Spleen (tissue), 11 donors: ENCODE measurements at regions not wholly inside any gene's neighbourhood (a gene's known extent, or its start where the extent isn't known, plus 50 kb on each side); places are given as distances from the start of the nearest gene placed in this dataset.

Experiments
- DNase-seq: peaks from one replicate; pipeline ENCODE4 v3.0.0-alpha.2; 2020
- H3K27ac ChIP-seq, 8 donors: fragments of 200-600 bp; sonication (generic) in 7 of 8; 1 replicate in 4 of 8; 2 replicates in 4 of 8; pipeline versions ENCODE4 v1.5.0 to v1.8.0; 2016 to 2021; ENCODE audit warnings: inconsistent platforms in 4 of 8, mild to moderate bottlenecking in 4 of 8, moderate library complexity in 1 of 8
- H3K27me3 ChIP-seq, 7 donors: fragments of 200-600 bp; sonication (generic) in 6 of 7; replicated peaks in 1 of 7; 1 replicate in 4 of 7; 2 replicates in 3 of 7; pipeline versions ENCODE4 v1.5.0 to v1.8.0; 2016 to 2021; ENCODE audit warnings: inconsistent platforms in 3 of 7, mild to moderate bottlenecking in 1 of 7
- H3K36me3 ChIP-seq, 6 donors: fragments of 200-600 bp; sonication (generic) in 5 of 6; 1 replicate in 4 of 6; 2 replicates in 2 of 6; pipeline versions ENCODE4 v1.5.0 to v1.8.0; 2016 to 2021; ENCODE audit warnings: inconsistent platforms in 2 of 6
- H3K4me1 ChIP-seq, 6 donors: fragments of 200-600 bp; sonication (generic) in 5 of 6; 1 replicate in 3 of 6; 2 replicates in 3 of 6; pipeline versions ENCODE4 v1.5.0 to v1.8.0; 2016 to 2021; ENCODE audit warnings: inconsistent platforms in 3 of 6
- H3K4me3 ChIP-seq, 8 donors: fragments of 200-600 bp; sonication (generic) in 7 of 8; 1 replicate in 4 of 8; 2 replicates in 4 of 8; pipeline versions ENCODE4 v1.5.0 to v1.8.0; 2016 to 2021; ENCODE audit warnings: inconsistent platforms in 4 of 8, mild to moderate bottlenecking in 4 of 8, moderate library complexity in 2 of 8
- H3K9me3 ChIP-seq, 8 donors: fragments of 200-600 bp; sonication (generic) in 7 of 8; 1 replicate in 4 of 8; 2 replicates in 4 of 8; pipeline versions ENCODE4 v1.5.0 to v1.8.0; 2016 to 2021; ENCODE audit warnings: inconsistent platforms in 4 of 8
- POLR2A ChIP-seq, 3 donors: fragments of 450-650 bp; IDR thresholded peaks; one replicate each; pipeline ENCODE4 v1.5.1; 2017; ENCODE audit warnings: antibody characterized with exemption in 3 of 3, mild to moderate bottlenecking in 1 of 3
- POLR2AphosphoS5 ChIP-seq, 3 donors: sonication (generic); formaldehyde crosslinking; IDR thresholded peaks; one replicate each; pipeline ENCODE4 v1.5.1; 2017; ENCODE audit warnings: antibody characterized with exemption in 3 of 3
- WGBS, 5 donors: extraction: QIAGEN DNeasy Blood & Tissue Kit in 3 of 5; methylation state at CpG; one replicate each; pipeline versions ENCODE4 v1.1.5 to v1.1.7; 2013 to 2018; 5-methylcytosine and 5-hydroxymethylcytosine counted together
- intact Hi-C: fragments of 100-400 bp; cut with DNase I; formaldehyde crosslinking; loops from one replicate; pipeline ENCODE4 v1.15.0; 2023; ENCODE audit warnings: low total_unique reads
- TF ChIP-seq, protein P1 (sequence below), 11 experiments: fragments of 200-600 bp in 7 of 11; fragments of 450-650 bp in 4 of 11; sonication (generic) in 4 of 11; IDR thresholded peaks in 8 of 11; conservative IDR thresholded peaks in 3 of 11; 1 replicate in 7 of 11; 2 replicates in 4 of 11; pipeline versions ENCODE4 v1.4.0 to v1.8.0; 2016 to 2021; ENCODE audit warnings: antibody characterized with exemption in 11 of 11, inconsistent platforms in 4 of 11, mild to moderate bottlenecking in 1 of 11
- donor health status: healthy with polysubstance abuse.
- donor health status: DM: no; HTN: no; CAD: no; lungs with moderate emphysema.
- donor health status: DM: no; HTN: no; CAD: no.
- donor health status: Bipolar disorder and iron deficiency.
- donor health status: healthy.
- donor health status: DM: no; HTN: no; CAD: no.
- donor health status: DM: yes; HTN: yes; CAD: no.

DNA sequence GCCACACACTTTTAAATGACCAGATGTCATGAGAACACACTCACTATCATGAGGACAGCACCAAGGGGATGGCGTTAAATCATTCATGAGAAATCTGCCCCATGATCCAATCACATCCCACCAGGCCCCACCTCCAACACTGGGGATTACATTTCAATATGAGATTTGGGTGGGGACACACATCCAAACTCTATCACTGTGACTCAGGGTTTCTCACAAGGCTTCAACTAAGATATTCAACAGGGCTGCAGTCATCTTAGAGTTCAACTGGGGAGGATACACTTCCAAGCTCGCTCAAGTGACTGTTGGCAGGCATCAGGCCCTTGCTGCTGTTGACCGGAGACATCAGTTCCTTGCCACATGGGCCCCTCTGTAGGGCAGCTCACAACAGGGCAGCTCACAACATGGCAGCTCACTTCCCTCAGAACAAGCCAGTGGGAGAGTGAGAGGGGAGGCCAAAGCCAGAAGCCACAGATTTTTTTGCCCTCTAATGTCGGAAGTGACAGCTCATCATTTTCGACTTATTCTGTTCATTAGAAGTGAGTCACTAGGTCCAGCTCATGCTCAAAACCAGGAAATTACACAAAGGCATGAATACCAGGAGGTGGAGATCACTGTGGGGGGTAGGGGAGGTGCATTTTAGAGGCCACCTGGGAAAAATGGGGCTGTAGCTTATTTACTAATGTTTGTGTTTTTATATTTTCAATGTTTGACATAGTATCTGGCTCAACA lies 50.8 kb upstream of the PTHLH start:
- Histone ChIP-seq H3K4me3 (no peak overlapping the region), H3K36me3 (no peaks in the 10 kb centered on the region), H3K4me1 (peaks cover 0 to 4% (median 0%) of the 10 kb centered on the region in 6 donors), H3K9me3 (no peaks in the 10 kb centered on the region), H3K27me3 (no peaks in the 10 kb centered on the region), H3K27ac (no peak overlapping the region)
- intact Hi-C loops: no loop called here
- no peak for DNase-seq
- TF ChIP-seq, protein P1, sequence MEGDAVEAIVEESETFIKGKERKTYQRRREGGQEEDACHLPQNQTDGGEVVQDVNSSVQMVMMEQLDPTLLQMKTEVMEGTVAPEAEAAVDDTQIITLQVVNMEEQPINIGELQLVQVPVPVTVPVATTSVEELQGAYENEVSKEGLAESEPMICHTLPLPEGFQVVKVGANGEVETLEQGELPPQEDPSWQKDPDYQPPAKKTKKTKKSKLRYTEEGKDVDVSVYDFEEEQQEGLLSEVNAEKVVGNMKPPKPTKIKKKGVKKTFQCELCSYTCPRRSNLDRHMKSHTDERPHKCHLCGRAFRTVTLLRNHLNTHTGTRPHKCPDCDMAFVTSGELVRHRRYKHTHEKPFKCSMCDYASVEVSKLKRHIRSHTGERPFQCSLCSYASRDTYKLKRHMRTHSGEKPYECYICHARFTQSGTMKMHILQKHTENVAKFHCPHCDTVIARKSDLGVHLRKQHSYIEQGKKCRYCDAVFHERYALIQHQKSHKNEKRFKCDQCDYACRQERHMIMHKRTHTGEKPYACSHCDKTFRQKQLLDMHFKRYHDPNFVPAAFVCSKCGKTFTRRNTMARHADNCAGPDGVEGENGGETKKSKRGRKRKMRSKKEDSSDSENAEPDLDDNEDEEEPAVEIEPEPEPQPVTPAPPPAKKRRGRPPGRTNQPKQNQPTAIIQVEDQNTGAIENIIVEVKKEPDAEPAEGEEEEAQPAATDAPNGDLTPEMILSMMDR (IDR thresholded peaks at IDR 0.05 in 8 of 11, conservative IDR thresholded peaks at IDR 0.05 in 3 of 11): no peak
- no peak for TF ChIP-seq POLR2A (IDR thresholded peaks at IDR 0.05)
- TF ChIP-seq POLR2AphosphoS5 (IDR thresholded peaks at IDR 0.05): no peak
- WGBS, 5 donors: 78 to 91% (median 82%) methylated on average over 3 to 5 of the region's 5 CpGs

DNA sequence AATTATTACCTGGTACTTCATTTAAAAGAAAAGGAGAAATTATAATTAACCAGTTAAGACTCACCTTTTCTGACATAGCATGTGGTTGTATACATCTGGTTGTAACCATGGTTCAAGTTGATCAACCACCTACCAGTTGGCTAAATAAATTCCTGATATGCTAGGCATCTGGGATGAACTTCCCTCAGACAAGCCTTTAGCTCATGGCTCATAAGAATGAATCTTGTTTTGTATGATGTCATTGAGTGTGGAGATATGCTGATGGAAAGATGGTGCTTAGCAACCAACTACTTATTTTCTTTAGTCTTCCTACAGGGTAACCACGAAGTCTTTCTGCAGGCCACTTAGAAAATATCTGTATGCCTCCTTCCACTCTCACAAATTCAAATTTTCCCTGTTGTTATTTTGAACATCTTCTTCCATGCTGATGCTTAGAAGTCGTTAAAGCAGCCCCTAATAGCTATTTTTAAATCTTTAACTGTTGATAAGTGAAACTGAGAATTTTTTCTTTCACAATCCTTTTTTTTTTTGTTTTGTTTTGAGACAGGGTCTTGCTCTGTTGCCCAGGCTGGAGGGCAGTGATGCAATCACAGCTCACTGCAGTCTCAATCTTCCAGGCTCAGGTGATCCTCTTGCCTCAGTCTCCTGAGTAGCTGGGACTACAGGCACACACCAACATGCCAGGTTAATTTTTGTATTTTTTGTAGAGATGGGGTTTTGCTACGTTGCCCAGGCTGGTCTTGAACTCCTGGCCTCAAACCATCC lies 51.9 kb upstream of the PTHLH start:
- intact Hi-C loops: no loop called here
- Histone ChIP-seq H3K27ac (no peak overlapping the region), H3K4me1 (peaks cover 0 to 4% (median 0%) of the 10 kb centered on the region in 6 donors), H3K27me3 (no peaks in the 10 kb centered on the region), H3K4me3 (no peak overlapping the region), H3K9me3 (no peaks in the 10 kb centered on the region), H3K36me3 (no peaks in the 10 kb centered on the region)
- DNase-seq: no peak
- 61 to 72% (median 64%) methylated on average over 3 of the region's 3 CpGs for WGBS, 5 donors
- TF ChIP-seq POLR2AphosphoS5 (IDR thresholded peaks at IDR 0.05) (no peak), POLR2A (IDR thresholded peaks at IDR 0.05) (no peak)
- TF ChIP-seq, protein P1 (IDR thresholded peaks at IDR 0.05 in 8 of 11, conservative IDR thresholded peaks at IDR 0.05 in 3 of 11): no peak

DNA sequence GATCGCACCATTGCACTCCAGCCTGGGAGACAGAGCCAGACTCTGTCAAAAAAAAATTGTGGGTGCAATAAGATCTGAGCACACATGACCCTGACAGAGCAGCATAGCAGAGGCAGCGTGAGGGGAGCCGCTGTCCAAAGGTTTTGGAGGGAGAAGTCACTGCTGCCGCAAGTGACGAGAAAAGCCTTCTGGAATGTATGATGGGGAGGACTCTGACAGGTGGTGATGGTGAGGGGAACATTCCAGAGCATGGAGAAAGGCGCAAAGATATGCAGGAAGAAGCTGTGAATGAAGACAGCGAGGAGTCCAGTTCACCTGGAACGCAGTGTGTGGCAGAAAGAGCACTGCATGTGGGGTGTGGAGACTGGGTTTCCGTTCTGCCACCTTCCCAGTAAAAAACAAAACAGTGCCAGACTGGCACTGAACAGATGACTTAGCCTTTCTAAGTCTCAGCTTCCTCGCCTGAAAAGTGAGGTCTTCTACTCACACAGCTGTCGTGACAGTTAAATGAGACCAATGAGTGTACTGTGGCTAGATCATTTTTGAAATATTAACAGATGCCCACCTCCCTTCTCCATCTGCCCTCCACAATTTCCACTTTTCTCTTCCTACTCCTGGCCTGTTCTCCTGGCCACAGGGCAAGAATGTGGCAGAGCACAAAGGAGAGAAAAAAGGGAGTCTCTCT lies 53.4 kb upstream of the PTHLH start:
- TF ChIP-seq POLR2A (IDR thresholded peaks at IDR 0.05): no peak
- TF ChIP-seq POLR2AphosphoS5 (IDR thresholded peaks at IDR 0.05): no peak
- TF ChIP-seq, protein P1 (IDR thresholded peaks at IDR 0.05 in 8 of 11, conservative IDR thresholded peaks at IDR 0.05 in 3 of 11): no peak
- WGBS, 5 donors: 86 to 96% (median 93%) methylated on average over 11 of the region's 11 CpGs
- Histone ChIP-seq H3K4me1 (peaks cover 0 to 4% (median 0%) of the 10 kb centered on the region in 6 donors), H3K9me3 (no peaks in the 10 kb centered on the region), H3K27me3 (no peaks in the 10 kb centered on the region), H3K4me3 (no peak overlapping the region), H3K27ac (no peak overlapping the region), H3K36me3 (no peaks in the 10 kb centered on the region)
- no peak for DNase-seq
- intact Hi-C loops: no loop called here

GRCh38 chr12:28026701-28027100 lies 54.2 kb upstream of the PTHLH start:
- H3K9me3 ChIP-seq: no peaks in the 10 kb centered on the region
- DNase-seq: no peak
- no peaks in the 10 kb centered on the region for H3K36me3 ChIP-seq
- H3K4me3 ChIP-seq: no peak overlapping the region
- H3K27ac ChIP-seq: no peak overlapping the region
- 74 to 91% (median 80%) methylated on average over 5 of the region's 5 CpGs for WGBS, 5 donors
- intact Hi-C loops: no loop called here
- no peaks in the 10 kb centered on the region for H3K27me3 ChIP-seq
- TF ChIP-seq POLR2A (IDR thresholded peaks at IDR 0.05) (no peak), POLR2AphosphoS5 (IDR thresholded peaks at IDR 0.05) (no peak)
- TF ChIP-seq, protein P1 (IDR thresholded peaks at IDR 0.05 in 8 of 11, conservative IDR thresholded peaks at IDR 0.05 in 3 of 11): no peak
- peaks cover 0 to 4% (median 0%) of the 10 kb centered on the region in 6 donors for H3K4me1 ChIP-seq
